BE2C (cell line): ENCODE measurements at regions not wholly inside any gene's neighbourhood (a gene's known extent, or its start where the extent isn't known, plus 50 kb on each side); places are given as distances from the start of the nearest gene placed in this dataset.

Experiments
- DNase-seq: peaks from one replicate; pipeline ENCODE4 v3.0.0-alpha.2; 2020
- H3K27me3 ChIP-seq: fragments of 250-450 bp; sonication (Bioruptor Pico); 2 replicates; pipeline ENCODE4 v1.5.1; 2020; ENCODE audit warnings: mild to moderate bottlenecking
- H3K36me3 ChIP-seq: fragments of 250-450 bp; sonication (Bioruptor Pico); 2 replicates; pipeline ENCODE4 v1.5.1; 2020; ENCODE audit warnings: mild to moderate bottlenecking
- H3K4me1 ChIP-seq: fragments of 250-450 bp; sonication (Bioruptor Pico); 2 replicates; pipeline ENCODE4 v1.5.1; 2020
- H3K4me3 ChIP-seq: 2 replicates; pipeline ENCODE4 v1.5.1; 2011; ENCODE audit warnings: low read depth, low read length
- H3K9me3 ChIP-seq: fragments of 250-450 bp; sonication (Bioruptor Pico); 2 replicates; pipeline ENCODE4 v1.5.1; 2020
- TF ChIP-seq, protein P1 (sequence below): IDR thresholded peaks from 2 replicates; pipeline ENCODE4 v1.5.1; 2012; ENCODE audit warnings: mild to moderate bottlenecking, low read depth, low read length

GRCh38 chr2:191747170-191747530 lies 69.2 kb downstream of the NABP1 start:
- Histone ChIP-seq H3K36me3 (no peaks in the 10 kb centered on the region), H3K4me1 (peaks cover 8% of the 10 kb centered on the region; the same call in 1 of the 2 replicates), H3K27me3 (no peaks in the 10 kb centered on the region), H3K4me3 (no peak overlapping the region), H3K9me3 (no peaks in the 10 kb centered on the region)
- DNase-seq, result no peak
- TF ChIP-seq, protein P1, sequence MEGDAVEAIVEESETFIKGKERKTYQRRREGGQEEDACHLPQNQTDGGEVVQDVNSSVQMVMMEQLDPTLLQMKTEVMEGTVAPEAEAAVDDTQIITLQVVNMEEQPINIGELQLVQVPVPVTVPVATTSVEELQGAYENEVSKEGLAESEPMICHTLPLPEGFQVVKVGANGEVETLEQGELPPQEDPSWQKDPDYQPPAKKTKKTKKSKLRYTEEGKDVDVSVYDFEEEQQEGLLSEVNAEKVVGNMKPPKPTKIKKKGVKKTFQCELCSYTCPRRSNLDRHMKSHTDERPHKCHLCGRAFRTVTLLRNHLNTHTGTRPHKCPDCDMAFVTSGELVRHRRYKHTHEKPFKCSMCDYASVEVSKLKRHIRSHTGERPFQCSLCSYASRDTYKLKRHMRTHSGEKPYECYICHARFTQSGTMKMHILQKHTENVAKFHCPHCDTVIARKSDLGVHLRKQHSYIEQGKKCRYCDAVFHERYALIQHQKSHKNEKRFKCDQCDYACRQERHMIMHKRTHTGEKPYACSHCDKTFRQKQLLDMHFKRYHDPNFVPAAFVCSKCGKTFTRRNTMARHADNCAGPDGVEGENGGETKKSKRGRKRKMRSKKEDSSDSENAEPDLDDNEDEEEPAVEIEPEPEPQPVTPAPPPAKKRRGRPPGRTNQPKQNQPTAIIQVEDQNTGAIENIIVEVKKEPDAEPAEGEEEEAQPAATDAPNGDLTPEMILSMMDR, result no peak

GRCh38 chr2:191748059-191748461 lies 70.1 kb downstream of the NABP1 start:
- Histone ChIP-seq H3K36me3 (no peaks in the 10 kb centered on the region), H3K27me3 (no peaks in the 10 kb centered on the region), H3K9me3 (no peaks in the 10 kb centered on the region), H3K4me1 (peaks cover 8% of the 10 kb centered on the region; the same call in 1 of the 2 replicates), H3K4me3 (no peak overlapping the region)
- DNase-seq, result no peak
- TF ChIP-seq, protein P1, result no peak

DNA sequence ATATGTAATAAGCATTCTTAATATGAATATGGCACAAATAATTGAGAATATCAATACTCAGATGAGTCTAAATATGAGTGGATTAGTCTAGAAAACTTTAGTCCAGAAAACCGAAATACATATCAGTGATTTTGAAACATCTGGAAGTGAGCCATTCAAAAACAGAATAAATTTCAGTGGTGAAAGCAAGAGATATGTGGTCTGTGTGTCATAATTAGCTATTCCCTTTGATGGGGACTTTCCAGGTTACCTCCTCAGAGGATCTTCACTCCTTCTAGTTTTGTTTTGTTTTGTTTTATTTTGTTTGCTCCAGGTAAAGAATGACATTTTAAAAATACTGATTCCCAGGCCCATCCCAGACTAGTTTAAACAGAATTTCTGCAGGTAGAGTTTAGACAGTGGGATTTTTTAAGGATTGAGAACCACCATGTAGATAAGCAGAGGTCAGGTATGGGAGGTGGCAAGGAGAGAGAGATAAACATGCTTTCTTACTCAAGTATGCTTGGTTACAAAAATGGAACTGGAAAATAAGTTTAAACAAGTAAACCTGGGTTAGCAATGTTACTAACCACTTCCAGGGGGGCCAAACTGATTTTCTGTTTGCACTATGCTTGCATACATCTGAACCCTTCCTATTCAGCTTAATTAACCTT lies 70.7 kb downstream of the NABP1 start:
- no peak for DNase-seq
- Histone ChIP-seq H3K36me3 (no peaks in the 10 kb centered on the region), H3K9me3 (no peaks in the 10 kb centered on the region), H3K27me3 (no peaks in the 10 kb centered on the region), H3K4me3 (no peak overlapping the region), H3K4me1 (peaks cover 8% of the 10 kb centered on the region; the same call in 1 of the 2 replicates)
- TF ChIP-seq, protein P1, result no peak

DNA sequence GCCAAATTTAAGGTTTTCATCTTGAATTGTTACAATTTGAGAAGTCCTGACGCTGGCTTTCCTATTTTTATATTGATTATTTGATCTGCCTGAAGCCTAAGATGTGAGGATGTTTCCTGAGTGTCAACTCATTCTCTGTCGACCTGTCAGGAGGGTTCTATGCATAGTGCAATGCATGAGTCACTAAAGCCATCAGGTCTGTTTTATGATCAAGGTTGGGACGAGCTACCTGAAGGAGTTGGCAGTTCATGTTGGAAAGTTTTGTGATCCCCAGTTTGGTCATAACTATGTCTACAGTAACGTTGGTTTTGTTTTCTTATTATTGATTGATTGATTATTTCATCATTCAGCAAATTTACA lies 71.2 kb downstream of the NABP1 start:
- Histone ChIP-seq H3K4me3 (no peak overlapping the region), H3K27me3 (no peaks in the 10 kb centered on the region), H3K36me3 (no peaks in the 10 kb centered on the region), H3K4me1 (peaks cover 8% of the 10 kb centered on the region; the same call in 1 of the 2 replicates), H3K9me3 (no peaks in the 10 kb centered on the region)
- DNase-seq, result no peak
- TF ChIP-seq, protein P1, result no peak

- DNase-seq, result no peak
- Histone ChIP-seq H3K36me3 (no peaks in the 10 kb centered on the region), H3K27me3 (no peaks in the 10 kb centered on the region), H3K9me3 (no peaks in the 10 kb centered on the region), H3K4me3 (no peak overlapping the region), H3K4me1 (peaks cover 11% of the 10 kb centered on the region; the same call in 1 of the 2 replicates)
- TF ChIP-seq, protein P1, result no peak
Measured at GRCh38 chr2:191754103-191754502, 76.2 kb downstream of the NABP1 start.

GRCh38 chr2:191756761-191757160 lies 78.8 kb downstream of the NABP1 start:
- Histone ChIP-seq H3K27me3 (no peaks in the 10 kb centered on the region), H3K9me3 (no peaks in the 10 kb centered on the region), H3K4me1 (peaks cover 5% of the 10 kb centered on the region; the same call in 1 of the 2 replicates), H3K4me3 (no peak overlapping the region), H3K36me3 (no peaks in the 10 kb centered on the region)
- TF ChIP-seq, protein P1, result no peak
- no peak for DNase-seq
